NOMO-1 treated with DMSO at 0.1 percent for 48 hours (cell line): ENCODE measurements at regions not wholly inside any gene's neighbourhood (a gene's known extent, or its start where the extent isn't known, plus 50 kb on each side); places are given as distances from the start of the nearest gene placed in this dataset.
"Not testable (repeated sequence)": the region's sequence is repeated elsewhere in the genome, so short reads cannot be mapped to it uniquely, and the experiment has no call there.

Experiments
- DNase-seq: peaks from one replicate; lab custom pipeline; 2025; ENCODE audit not compliant: unreplicated experiment; lab: John Stamatoyannopoulos, UW

DNA sequence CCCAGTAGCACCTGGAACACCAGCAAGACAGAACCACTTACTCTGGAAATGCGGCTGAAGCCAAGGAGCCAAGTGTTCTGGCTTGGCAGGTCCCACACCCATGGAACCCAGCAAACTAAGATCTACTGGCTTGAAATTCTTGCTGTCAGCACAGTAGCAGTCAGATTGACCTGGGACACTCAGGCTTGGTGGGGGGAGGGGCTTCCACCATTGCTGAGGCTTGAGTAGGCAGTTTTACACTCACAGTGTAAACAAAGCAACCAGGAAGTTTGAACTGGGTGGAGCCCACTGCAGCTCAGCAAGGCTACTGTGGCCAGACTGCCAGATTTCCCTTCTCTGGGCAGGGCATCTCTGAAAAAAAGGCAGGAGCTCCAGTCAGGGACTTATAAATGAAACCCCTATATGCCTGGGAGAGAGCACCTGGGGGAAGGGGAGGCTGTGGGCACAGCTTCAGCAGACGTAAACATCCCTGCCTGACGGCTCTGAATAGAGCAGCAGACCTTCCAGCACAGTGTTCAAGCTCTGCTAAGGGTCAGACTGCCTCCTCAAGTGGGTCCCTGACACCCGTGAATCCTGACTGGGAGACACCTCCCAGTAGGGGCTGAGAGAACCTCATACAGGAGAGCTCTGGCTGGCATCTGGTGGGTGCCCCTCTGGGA lies 121.2 kb downstream of the MTERF1 start:
- DNase-seq: no peak

- no peak for DNase-seq
Observed at GRCh38 chr7:91767820-91768219, 112.7 kb downstream of the MTERF1 start.

DNA sequence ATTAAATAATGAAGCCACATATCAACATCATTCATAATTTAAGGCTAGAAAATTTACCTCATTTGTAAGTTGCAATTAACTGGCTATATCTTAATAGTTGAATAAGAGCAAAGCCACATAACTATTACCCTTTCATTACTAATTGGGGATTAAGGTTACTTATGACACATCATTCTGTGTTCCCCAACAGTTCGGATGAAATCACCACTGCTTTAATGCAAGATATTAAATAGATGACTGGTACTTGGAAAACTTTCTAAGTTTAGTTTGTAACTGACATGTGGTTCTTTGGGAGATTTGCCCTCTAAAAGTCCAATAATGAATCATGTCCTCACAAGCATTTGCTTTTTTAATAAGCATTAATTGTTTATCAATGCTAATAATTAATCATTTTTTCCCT lies 109.1 kb downstream of the MTERF1 start:
- DNase-seq: no peak

DNA sequence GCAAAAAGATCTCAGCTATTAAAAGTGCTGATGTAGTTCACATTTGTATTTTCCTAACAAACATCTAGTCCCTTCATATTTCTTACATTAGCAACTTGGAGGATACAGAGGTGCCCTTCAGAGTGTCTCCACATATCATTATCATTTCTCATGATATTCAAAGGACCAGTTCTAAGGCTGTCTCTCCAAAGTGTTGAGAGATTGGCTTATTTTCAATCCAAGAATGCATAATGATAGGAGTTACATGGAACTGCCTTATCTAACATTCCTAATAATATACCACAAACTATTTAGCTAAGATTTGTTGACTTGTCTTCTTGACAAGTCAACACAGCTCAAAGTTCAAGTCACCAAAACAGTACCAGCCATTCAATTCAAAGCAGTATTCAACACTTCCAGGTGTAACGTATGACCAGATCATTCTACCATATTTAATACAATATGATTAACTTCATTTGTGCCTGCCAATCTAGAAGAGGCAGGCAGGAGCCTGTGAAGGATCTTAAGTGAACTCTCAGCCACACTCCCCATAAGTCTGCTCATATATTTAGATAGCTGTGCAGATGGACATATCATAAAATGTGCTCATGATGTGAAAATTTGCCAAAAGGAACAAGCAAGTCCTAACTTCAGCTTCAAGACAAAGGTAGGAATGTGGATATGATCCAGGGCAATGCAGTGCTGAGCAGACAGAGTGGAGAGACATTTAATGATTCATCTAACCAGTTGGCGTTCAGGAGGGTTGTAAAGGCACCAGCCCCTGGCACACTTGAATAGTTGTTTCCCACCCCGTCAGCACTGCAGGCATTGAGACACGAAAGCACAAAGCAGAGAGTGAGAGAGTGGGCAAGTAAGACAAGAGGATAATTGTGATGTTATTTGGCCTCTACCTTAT lies 108.3 kb downstream of the MTERF1 start:
- no peak for DNase-seq

DNA sequence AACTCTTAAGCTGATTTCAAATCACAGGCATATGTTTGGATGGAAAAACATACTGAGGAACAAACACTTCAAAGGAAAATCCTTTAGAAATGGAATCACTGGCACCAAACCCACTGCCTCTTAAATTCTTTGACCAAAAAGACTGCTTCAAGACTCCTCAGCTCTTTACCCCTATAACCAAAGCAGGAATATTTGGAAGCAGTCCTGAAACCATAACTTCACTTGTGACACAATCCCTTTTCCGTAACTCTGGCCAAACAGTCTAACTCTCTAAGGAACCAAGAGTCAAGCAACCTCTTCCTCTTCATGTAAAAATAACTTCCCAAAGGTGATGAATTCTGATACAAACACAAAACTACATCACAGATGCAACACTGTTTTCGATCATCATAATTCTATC lies 104.3 kb downstream of the MTERF1 start:
- no peak for DNase-seq

DNA sequence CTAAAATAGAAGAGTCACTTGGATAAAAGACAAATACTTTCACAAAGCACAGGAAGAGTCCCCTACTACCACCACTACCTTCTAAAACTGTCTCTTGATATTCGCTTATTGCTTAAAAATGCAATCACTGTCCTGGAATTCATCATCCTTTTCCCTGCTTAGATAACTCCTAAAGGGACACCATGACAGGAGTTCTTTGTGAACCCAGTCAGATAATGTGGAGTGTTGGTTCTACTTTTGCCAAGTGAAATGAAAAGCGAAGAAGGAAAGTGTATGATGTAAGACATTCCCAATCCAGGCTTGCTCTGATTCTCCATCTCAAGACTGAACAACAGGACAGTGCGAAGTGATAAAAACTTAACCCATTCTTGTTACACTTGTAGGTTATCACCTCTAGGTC lies 103.0 kb downstream of the MTERF1 start:
- DNase-seq: no peak

- DNase-seq: no peak
Observed at GRCh38 chr7:91778416-91778815, 102.1 kb downstream of the MTERF1 start.

DNA sequence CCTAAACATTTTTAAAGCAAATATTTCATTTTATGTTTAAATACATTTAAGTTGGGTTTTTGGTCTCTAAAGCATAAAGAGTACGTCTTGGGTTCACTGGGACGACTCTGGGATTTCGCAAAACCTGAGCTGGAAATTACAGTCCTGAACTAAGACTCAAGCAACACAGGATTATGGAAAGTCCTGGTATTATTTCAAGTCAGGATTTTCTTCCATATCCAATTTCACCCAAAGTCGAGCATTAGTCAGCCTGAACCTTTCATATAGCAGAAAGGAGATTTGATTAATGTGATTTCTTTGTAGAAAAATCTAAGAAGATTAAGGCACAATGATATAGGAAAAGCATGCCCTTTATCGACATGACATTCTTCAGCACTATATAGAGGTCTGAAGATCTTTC lies 100.0 kb downstream of the MTERF1 start:
- DNase-seq: no peak

DNA sequence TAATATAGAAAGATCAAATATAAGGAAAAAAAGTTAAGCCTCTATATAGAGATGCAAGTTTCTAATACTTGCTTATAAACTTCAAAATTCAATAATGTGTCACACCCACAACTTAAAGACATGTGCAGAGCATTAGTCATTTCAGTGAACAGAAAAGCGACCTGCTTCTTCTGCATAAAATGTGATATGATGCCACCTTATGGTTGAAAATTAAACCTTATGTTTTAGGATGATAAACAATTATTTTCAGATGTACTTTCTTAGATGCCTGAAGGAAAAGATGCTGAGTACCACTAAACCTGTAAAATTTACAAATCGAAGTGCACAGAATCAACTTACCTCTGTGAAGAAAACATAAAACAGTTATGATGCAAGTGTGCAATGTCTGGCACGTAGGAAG lies 96.0 kb downstream of the MTERF1 start:
- peak; percentile 79 for DNase-seq

DNA sequence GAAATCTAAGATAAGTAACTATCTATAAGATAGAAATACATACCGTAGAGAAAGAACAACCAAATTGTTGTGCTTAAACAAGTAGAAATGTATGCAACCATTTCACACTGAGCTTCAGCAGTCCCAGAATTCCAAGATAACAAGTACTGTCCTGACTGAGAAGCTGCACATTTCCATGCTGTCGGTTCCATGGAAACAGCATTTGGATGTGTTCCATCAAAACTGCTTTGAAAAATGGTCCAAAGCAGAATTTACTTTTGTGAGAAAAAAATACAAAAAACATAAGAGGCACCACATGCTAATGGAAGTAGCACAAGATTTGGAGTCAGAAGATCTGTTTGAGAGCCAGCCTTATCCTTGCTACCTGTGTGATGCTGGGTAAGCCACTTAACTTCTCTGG lies 92.6 kb downstream of the MTERF1 start:
- no peak for DNase-seq

- DNase-seq: no peak
Observed at GRCh38 chr7:91789086-91789485, 91.4 kb downstream of the MTERF1 start.

DNA sequence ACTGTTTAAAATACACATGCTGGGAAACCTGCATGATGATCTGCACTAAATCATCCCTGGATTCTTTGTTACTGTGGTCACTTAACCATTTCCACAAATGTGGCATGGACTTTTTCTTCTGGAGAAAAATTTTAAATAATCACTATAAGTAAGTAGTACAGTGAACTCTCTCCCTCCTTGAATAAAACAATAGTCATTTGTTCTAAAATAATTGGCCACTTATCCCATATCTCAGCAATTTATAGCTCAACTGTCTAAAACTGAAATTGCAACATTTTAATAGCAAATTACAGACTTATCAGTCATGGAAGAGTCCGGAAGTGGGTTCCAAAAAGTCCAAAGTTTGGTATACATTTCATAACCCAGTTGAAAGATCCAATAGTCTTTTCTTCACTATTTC lies 90.9 kb downstream of the MTERF1 start:
- DNase-seq: peak; percentile 30

GRCh38 chr7:91790646-91791045 lies 89.9 kb downstream of the MTERF1 start:
- DNase-seq: not testable (repeated sequence)

DNA sequence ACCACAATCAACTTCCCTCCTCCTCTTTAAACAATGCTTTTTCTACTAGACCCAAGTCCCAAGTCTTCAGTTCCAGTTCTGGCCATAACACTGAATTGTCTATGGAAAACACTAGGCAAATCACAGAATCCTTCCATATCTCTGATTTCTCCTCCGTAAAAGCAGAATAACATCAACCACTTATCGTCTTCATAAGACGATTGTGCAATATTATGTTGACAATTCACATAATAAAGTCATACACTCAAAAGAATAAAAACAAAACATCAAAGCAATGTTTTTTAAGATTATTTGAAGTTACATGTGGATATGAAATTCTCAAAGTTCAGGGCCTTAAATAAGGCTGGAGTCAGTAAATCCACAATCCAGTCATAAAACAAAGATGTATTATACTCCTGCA lies 84.4 kb downstream of the MTERF1 start:
- no peak for DNase-seq

DNA sequence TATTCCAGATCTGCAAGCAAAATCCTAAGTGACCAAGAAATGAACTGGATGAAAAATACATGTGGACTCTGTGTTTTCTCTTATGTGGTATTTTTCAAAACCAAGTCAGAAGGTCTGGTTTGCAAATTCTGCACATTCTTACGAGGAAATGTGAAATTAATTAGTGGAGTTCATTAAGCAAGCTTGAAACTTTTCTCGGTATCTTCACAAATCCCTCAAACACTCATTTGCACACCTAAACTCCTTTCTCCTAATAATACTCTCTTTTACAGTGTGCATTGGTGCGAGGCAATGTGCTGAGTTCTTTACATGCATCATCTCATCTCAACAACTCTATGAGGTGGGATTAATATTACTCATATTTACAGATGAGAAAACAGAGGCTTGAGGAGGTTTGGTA lies 82.1 kb downstream of the MTERF1 start:
- no peak for DNase-seq

DNA sequence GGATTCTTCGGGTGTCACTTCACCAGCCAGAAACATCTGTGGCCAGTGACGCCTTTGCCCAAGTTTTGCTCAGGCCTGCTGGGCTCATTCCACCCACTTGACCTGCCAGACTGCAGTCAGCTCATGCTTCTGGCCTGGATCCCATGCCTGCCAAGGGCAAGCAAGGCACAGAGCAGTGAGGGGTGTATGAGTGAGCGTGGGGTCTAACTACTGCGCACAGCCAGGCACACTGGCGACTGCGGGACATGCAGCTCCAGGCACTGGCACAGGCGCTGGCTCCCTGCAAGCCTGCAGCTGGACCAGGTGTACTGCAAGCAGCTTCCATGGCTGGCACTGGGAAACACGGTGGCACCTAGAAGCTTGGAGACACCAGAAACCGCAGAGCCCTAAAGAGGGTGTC lies 80.1 kb downstream of the MTERF1 start:
- DNase-seq: no peak

GRCh38 chr7:91801331-91801983 lies 79.0 kb downstream of the MTERF1 start:
- DNase-seq: no peak

GRCh38 chr7:91811236-91811635 lies 69.3 kb downstream of the MTERF1 start:
- DNase-seq: no peak

- no peak for DNase-seq
Observed at GRCh38 chr7:91811641-91812040, 68.9 kb downstream of the MTERF1 start.

- DNase-seq: peak; percentile 22
Observed at GRCh38 chr7:91812388-91812787, 68.1 kb downstream of the MTERF1 start.

DNA sequence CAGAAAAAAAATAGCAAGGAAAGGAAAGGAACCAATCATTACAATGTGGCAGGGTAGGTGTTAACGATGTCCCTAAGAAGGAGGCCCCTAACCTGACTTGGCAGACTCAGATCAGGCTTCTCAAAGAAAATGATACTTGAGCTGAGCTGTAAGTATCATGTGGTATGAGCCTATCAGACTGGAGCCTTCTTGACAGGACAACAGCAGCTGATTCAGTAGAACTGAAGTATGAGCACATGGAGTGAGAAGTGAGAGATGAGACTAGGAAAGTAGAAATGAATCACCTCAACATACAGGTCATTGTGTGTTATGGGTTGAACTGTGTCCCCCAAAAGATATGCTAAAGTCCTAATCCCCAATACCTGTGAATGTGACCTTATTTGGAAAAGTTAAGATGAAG lies 66.3 kb downstream of the MTERF1 start:
- no peak for DNase-seq
